HG03097 (cell line): ENCODE measurements at regions not wholly inside any gene's neighbourhood (a gene's known extent, or its start where the extent isn't known, plus 50 kb on each side); places are given as distances from the start of the nearest gene placed in this dataset.
"Not testable (repeated sequence)": the region's sequence is repeated elsewhere in the genome, so short reads cannot be mapped to it uniquely, and the experiment has no call there.

Experiments
- ATAC-seq: cut with Tn5 transposase; IDR thresholded peaks from one replicate; pipeline ENCODE4 v1.9.1; 2021; ENCODE audit not compliant: unreplicated experiment, low FRiP score

GRCh38 chr1:55514571-55514970 is 299.4 kb upstream of the USP24 start:
- ATAC-seq, result not testable (repeated sequence)

DNA sequence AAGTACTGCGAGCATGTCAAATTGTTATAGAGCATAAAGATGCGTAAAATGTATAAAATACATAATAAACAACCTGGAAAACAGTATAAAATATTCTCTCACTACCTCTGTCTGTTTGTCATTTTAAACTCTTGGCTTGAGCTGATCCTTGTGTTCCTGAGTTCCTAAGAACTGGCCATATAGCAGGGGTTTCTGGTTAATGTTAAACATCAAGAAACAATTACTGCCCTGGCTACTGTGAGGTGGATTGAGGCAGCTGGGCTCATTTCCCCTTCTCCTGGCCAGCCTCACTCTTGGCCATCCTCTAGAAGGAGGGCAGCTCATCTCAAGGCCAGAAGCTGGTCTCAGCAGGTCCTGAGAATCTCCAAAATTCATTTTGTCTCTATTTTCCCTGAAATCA is 297.3 kb upstream of the USP24 start:
- no peak for ATAC-seq

DNA sequence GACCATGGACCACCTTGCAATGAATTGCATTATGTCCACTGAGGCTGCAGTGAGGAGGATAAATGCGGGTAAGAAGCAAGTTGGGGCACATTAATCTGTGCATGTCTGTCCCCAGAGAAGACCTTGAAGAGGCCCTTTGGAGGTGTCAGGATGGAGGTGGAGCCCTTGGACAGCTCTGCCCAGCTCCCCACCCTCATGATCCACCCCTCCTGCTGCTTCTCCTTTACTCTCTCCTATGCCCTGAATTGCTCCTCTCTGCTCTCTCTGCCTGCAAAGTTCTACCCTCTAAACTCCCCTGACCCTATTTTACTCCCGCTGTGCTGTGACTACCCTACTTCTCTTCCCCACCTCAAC is 292.4 kb upstream of the USP24 start:
- no peak for ATAC-seq

DNA sequence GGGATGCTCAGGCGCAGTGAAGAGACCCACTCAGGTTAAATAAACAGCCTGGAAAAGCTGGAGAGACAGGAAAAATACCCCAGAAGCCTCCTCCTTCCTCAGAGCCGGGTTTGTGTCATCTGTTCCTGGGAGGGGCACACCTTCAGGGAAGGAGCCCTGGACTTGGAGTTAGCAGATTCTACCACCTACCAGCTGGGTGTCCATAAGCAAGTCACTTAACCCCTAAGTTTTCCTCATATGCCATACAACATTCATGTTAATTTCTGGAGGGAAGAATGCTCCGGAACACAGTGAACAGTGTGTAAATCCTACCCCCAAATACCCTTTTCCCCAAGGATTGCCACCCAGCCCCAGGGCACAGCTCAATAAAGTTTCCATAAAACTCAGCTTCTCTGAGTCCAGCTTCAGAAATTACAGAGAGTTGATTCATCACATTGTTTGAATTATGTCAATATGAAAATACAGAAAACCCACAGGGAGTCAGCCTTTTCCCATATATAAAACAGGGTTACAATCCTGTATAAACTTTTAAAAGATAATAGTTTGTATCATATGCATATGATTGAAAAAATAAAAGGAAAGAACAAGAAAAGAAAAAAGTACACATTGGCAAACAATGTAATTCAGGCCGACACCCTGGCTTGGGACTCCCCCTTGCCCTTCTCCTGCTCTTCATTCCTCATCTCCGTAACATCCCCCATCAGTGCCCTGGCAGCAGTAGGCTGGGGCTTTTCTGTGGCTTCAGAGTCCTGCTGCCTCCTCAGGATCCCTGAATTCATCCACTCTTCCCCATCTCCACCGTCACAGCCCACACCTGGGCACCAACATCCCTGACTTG is 291.8 kb upstream of the USP24 start:
- ATAC-seq, result no peak

DNA sequence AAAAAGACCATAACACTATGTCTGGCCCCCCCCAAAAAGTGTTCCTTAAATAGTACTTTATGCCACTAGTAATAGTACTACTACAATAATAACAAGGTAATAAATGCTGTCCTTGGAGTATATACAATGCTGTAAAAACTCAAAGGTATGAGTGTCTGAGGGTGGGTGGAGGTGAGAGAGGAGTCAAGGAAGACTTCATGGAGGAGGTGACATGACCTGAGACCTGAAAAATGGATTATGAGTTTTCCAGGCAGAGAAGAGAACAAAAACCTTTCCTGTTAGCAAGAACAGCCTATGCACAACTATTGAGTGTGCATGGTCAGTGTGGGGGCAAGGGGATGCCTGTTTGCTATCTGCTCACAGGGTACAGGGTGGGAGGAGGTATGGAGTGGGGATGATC is 290.2 kb upstream of the USP24 start:
- ATAC-seq, result no peak

GRCh38 chr1:55504306-55504731 is 289.2 kb upstream of the USP24 start:
- ATAC-seq, result no peak

GRCh38 chr1:55503663-55504305 is 288.6 kb upstream of the USP24 start:
- ATAC-seq, result no peak

- ATAC-seq, result no peak
These were observed 285.4 kb upstream of the USP24 start for GRCh38 chr1:55500601-55501000.

DNA sequence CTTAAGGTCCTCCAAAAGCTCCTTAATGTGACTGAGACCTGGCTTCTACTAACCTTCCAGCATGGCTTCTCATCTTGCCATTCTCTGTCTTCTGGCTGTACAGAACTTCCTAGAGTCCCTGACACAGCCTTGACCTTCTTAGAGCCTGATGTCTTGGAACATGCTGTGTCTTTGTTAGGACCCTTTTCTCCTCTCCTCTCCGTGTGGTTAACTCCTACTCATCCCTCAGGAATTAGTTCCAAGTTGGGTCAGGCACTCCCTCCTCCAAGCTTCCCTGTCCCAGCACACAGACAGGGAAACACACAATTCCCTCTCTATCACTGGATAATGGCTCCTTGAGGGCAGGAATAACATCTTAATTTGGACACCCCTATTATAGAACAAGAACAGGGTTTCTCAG is 275.4 kb upstream of the USP24 start:
- no peak for ATAC-seq

GRCh38 chr1:55484173-55484572 is 269.0 kb upstream of the USP24 start:
- ATAC-seq, result no peak

GRCh38 chr1:55483523-55483922 is 268.4 kb upstream of the USP24 start:
- no peak for ATAC-seq

DNA sequence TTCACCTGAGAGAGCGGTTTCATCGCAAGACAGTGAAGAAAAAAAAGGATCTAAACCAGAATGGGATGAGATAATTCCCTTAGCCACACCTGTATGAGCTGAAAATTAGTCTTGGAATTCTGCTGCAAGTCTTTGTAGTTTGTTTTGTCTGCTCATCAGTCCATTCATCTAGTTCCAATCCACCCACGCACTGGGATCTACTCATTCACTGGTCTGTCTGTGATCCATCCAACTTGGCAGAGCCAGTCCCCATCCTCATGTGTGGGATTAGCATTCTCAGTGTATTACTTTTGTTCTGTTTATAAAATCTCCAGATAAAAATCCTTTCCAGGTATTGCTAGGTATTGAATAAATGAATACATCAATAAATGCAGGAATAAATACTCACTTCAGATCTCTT is 266.5 kb upstream of the USP24 start:
- ATAC-seq, result no peak

DNA sequence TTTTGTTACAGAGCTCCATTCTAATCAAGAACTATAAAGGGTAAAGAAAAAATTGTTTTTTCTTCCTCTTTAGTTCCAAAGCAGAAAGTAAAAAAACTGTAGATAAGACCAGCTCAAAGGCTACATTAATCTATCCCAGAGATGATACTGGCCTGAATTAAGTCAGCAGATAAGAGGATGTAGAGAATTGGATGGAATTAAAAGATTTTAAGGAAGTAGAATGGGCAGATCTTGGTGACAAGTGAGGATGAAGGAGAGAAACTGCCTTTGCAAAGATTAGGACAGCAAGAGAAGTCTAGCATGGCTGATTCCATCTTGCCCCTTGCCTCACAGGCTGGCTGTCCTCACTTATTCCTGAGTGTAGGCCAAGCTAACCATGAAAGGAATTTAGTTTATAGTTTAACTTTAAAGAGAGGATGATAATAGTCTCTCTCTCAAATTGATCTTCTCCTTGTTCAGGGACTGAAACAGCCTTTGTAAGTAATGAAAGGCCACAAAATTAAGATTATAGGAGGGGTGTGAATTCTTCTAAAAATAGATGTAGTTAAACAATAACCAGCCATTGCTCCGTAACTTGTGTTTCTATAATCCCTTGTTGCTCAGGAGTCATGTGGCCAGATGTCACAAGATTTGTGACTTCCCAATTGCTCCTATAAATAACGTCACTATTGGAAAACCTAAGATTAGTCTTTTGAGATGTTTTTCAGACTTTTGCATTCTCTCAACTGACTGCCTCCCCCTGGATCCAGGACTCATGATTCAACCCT is 265.0 kb upstream of the USP24 start:
- no peak for ATAC-seq

GRCh38 chr1:55478742-55479141 is 263.6 kb upstream of the USP24 start:
- ATAC-seq, result no peak

GRCh38 chr1:55477953-55478352 is 262.8 kb upstream of the USP24 start:
- ATAC-seq, result no peak

- no peak for ATAC-seq
These were observed 261.4 kb upstream of the USP24 start for GRCh38 chr1:55476445-55477015.

DNA sequence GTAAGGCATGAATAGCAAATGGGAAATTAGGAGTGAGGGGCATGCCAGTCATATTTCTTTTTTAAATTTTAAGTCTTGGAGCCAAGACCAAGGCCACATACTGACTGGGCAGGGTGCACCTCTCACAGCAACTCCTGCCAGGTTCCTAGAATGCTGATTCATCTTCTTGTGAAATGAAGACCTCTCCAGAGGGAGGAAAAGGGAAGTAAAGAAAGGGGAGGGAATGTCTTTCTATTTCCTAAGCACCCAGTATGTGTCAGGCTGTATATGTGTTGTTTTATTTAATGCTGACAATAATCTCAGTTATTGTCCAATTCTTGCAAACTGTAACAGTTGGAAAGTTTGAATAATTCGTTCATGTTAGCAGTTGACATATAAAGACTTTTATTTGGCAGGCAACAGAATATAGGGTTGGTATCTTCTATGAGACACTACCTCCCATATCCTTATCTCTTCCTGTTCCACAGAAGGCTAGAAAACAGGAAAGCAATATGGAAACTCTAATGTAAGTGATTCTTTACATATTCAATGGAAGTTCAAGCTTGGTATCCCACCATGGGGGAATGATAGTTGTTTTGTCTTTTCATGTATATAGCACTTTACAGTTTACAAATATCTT is 259.1 kb upstream of the USP24 start:
- ATAC-seq, result no peak

- no peak for ATAC-seq
These were observed 258.5 kb upstream of the USP24 start for GRCh38 chr1:55473661-55474060.

GRCh38 chr1:55472784-55473183 is 257.6 kb upstream of the USP24 start:
- no peak for ATAC-seq

DNA sequence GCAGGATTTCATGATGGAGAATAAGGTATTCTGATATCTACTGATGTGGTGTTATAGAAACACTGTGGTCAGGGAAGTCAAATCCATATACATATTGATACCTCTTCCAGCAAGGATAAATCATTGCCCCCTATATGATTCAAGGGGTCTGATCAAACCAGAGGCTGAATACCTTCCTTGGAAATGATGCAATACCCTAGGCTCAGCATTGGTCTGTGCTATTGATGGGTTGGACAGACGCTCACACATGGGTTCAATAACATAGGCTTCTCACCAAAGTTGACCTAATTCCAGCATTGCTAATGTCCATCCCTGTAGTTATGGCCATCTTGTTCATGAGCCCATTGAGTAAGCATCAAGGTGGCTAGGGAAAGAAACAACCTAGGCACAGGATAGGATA is 257.0 kb upstream of the USP24 start:
- ATAC-seq, result no peak
